ENCODE measurements at regions not wholly inside any gene's neighbourhood (a gene's known extent, or its start where the extent isn't known, plus 50 kb on each side); places are given as distances from the start of the nearest gene placed in this dataset.

GRCh38 chr20:56766528-56766927 lies 137.4 kb downstream of the TFAP2C start:
- no peaks in the 10 kb centered on the region for H3K36me3 ChIP-seq
- H3K4me1 ChIP-seq: no peaks in the 10 kb centered on the region
- no peak for DNase-seq (ENCODE audit: low spot score in 2 of 2)
- H3K27ac ChIP-seq: no peak overlapping the region
- TF ChIP-seq CTCF (IDR thresholded peaks at IDR 0.05) (no peak), POLR2AphosphoS5 (IDR thresholded peaks at IDR 0.05) (no peak), POLR2A (IDR thresholded peaks at IDR 0.05) (no peak)
- intact Hi-C loops (cut with DNase I; ENCODE audit: low total_unique reads): no loop called here
- no peak overlapping the region for H3K4me3 ChIP-seq
- no peaks in the 10 kb centered on the region for H3K9me3 ChIP-seq
- H3K27me3 ChIP-seq: no peaks in the 10 kb centered on the region

DNA sequence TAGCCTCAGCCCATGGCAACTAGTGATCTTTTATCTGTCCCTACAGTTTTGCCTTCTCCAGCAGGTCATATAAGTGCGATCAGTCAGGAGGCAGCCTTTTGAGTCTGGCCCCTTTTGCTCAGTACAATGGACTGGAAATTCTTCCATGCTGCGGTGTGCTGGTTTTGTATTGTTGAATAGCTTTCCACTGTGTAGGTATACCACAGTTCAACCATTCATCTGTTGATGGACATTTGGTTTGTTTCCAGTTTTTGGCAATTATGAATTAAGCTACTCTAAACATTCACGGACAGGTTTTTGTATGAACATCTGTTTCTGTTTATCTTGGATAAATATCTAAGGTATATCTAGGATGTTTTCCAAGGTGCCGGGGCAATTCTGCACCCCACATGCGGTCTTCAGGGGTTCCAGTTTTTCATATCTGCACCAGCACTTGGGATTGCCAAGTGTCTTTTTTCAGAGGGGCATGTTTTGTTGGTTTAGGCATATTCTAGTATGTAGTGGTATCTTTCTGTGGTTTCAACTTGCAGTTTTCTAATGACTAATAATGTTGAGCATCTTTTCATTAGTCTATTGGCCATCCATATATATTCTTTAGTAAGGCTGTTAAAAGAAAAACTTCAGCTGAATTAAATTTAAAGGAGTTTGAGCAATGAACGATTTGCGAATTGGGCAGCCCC lies 141.0 kb downstream of the TFAP2C start:
- intact Hi-C loops (cut with DNase I; ENCODE audit: low total_unique reads): no loop called here
- TF ChIP-seq POLR2A (IDR thresholded peaks at IDR 0.05): no peak
- no peak for TF ChIP-seq CTCF (IDR thresholded peaks at IDR 0.05)
- no peak for TF ChIP-seq POLR2AphosphoS5 (IDR thresholded peaks at IDR 0.05)

DNA sequence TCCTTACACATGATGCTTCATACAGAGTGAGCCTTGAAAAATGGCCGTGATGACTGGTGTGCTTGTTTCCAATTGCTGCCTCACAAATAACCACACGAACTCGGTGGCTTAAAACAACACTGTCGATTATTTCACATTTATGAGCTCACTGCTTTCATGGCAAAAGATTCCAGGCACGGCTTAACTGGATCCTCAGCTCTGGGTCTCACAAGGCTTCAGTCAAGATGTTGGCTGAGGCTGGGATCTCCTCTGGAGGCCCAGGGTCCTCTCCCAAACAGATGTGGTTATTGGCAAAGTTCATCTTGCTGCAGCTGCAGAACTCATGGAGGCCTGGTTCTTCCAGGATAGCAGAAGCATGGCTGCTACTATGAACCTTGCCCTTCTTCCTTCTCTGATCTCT lies 144.6 kb downstream of the TFAP2C start:
- TF ChIP-seq POLR2A (IDR thresholded peaks at IDR 0.05) (no peak), CTCF (IDR thresholded peaks at IDR 0.05) (no peak), POLR2AphosphoS5 (IDR thresholded peaks at IDR 0.05) (no peak)
- no peak overlapping the region for H3K4me3 ChIP-seq
- no peak overlapping the region for H3K27ac ChIP-seq
- no peaks in the 10 kb centered on the region for H3K36me3 ChIP-seq
- intact Hi-C loops (cut with DNase I; ENCODE audit: low total_unique reads): no loop called here
- H3K9me3 ChIP-seq: no peaks in the 10 kb centered on the region
- H3K27me3 ChIP-seq: no peaks in the 10 kb centered on the region
- no peak for DNase-seq (ENCODE audit: low spot score in 2 of 2)
- H3K4me1 ChIP-seq: no peaks in the 10 kb centered on the region

More for the DNA sequence above, 141.0 kb downstream of the TFAP2C start:
- H3K4me1 ChIP-seq: no peaks in the 10 kb centered on the region
- no peak overlapping the region for H3K27ac ChIP-seq
- H3K4me3 ChIP-seq: no peak overlapping the region
- H3K9me3 ChIP-seq: no peaks in the 10 kb centered on the region
- no peak for DNase-seq (ENCODE audit: low spot score in 2 of 2)
- no peaks in the 10 kb centered on the region for H3K36me3 ChIP-seq
- no peaks in the 10 kb centered on the region for H3K27me3 ChIP-seq

- no peaks in the 10 kb centered on the region for H3K4me1 ChIP-seq
- no peaks in the 10 kb centered on the region for H3K27me3 ChIP-seq
- H3K9me3 ChIP-seq: no peaks in the 10 kb centered on the region
- H3K36me3 ChIP-seq: no peaks in the 10 kb centered on the region
- no peak for DNase-seq (ENCODE audit: low spot score in 2 of 2)
- intact Hi-C loops (cut with DNase I; ENCODE audit: low total_unique reads): no loop called here
- H3K4me3 ChIP-seq: no peak overlapping the region
- no peak for TF ChIP-seq POLR2AphosphoS5 (IDR thresholded peaks at IDR 0.05)
- TF ChIP-seq POLR2A (IDR thresholded peaks at IDR 0.05): no peak
- TF ChIP-seq CTCF (IDR thresholded peaks at IDR 0.05): no peak
- no peak overlapping the region for H3K27ac ChIP-seq
Observed at GRCh38 chr20:56774873-56775272, 145.8 kb downstream of the TFAP2C start.

DNA sequence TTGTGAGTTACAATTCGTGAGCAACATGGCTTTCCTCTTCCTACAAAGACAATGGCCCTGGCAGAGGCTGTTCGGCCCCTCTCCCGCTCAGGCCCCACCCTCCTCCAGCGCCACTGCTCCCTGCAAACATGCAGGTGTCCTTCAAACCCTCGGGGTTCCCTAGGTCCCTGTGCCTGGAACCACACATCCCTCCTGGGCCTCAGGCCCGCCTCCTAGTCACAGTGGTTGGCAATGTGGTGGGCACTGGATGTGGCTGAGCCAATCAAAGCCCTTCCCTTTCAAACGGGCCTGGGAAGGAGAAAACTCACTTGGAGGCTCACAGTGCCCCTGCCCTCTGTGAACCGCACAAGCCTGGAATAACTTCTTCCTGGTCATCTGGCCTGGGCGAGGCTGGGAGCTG lies 147.2 kb downstream of the TFAP2C start:
- intact Hi-C loops (cut with DNase I; ENCODE audit: low total_unique reads): no loop called here
- no peaks in the 10 kb centered on the region for H3K36me3 ChIP-seq
- H3K9me3 ChIP-seq: no peaks in the 10 kb centered on the region
- peaks cover 0 to 6% of the 10 kb centered on the region in 2 donors for H3K4me1 ChIP-seq
- no peak for DNase-seq (ENCODE audit: low spot score in 2 of 2)
- no peaks in the 10 kb centered on the region for H3K27me3 ChIP-seq
- TF ChIP-seq POLR2A (IDR thresholded peaks at IDR 0.05) (no peak), POLR2AphosphoS5 (IDR thresholded peaks at IDR 0.05) (no peak), CTCF (IDR thresholded peaks at IDR 0.05) (no peak)
- no peak overlapping the region for H3K4me3 ChIP-seq
- no peak overlapping the region for H3K27ac ChIP-seq
